ENCODE measurements at regions not wholly inside any gene's neighbourhood (a gene's known extent, or its start where the extent isn't known, plus 50 kb on each side); places are given as distances from the start of the nearest gene placed in this dataset.

GRCh38 chr1:118266436-118266835, 81.4 kb upstream of the SPAG17 start:
- no peak overlapping the region for H2AFZ ChIP-seq (ENCODE audit: low read length)
- TF ChIP-seq EZH2 (IDR thresholded peaks at IDR 0.05; ENCODE audit: borderline replicate concordance, low read length) = no peak
- TF ChIP-seq CTCF (IDR thresholded peaks at IDR 0.05; ENCODE audit: low read length) = no peak

GRCh38 chr1:118264343-118264742, 79.3 kb upstream of the SPAG17 start:
- no peaks in the 10 kb centered on the region for H4K20me1 ChIP-seq (ENCODE audit: insufficient read depth, low read length)
- H3F3A ChIP-seq (ENCODE audit: insufficient read depth, low read length) = no peaks in the 10 kb centered on the region
- no peaks in the 10 kb centered on the region for H3K36me3 ChIP-seq (ENCODE audit: insufficient read depth, low read length)
- TF ChIP-seq CTCF (IDR thresholded peaks at IDR 0.05; ENCODE audit: low read length) (no peak), EZH2 (IDR thresholded peaks at IDR 0.05; ENCODE audit: borderline replicate concordance, low read length) (no peak)
- no peaks in the 10 kb centered on the region for H3K4me1 ChIP-seq (ENCODE audit: insufficient read depth, low read length, severe bottlenecking)
- H3K4me2 ChIP-seq (ENCODE audit: low read length) = no peak overlapping the region
- H3K9ac ChIP-seq (ENCODE audit: low read length) = no peak overlapping the region
- H3K27me3 ChIP-seq (ENCODE audit: insufficient read depth, low read length) = no peaks in the 10 kb centered on the region
- H3K79me2 ChIP-seq (ENCODE audit: insufficient read depth, low read length) = no peaks in the 10 kb centered on the region
- no peak overlapping the region for H2AFZ ChIP-seq (ENCODE audit: low read length)
- H3K9me2 ChIP-seq (ENCODE audit: low read depth, low read length) = no peaks in the 10 kb centered on the region
- H3K9me3 ChIP-seq (ENCODE audit: low read length) = no peaks in the 10 kb centered on the region
- no peak overlapping the region for H3K27ac ChIP-seq (ENCODE audit: low read depth, low read length, poor library complexity, severe bottlenecking)
- no peak overlapping the region for H3K4me3 ChIP-seq (ENCODE audit: low read depth, low read length, poor library complexity, severe bottlenecking)

More at GRCh38 chr1:118266436-118266835, 81.4 kb upstream of the SPAG17 start:
- no peak overlapping the region for H3K27ac ChIP-seq (ENCODE audit: low read depth, low read length, poor library complexity, severe bottlenecking)
- H4K20me1 ChIP-seq (ENCODE audit: insufficient read depth, low read length) = no peaks in the 10 kb centered on the region
- H3K79me2 ChIP-seq (ENCODE audit: insufficient read depth, low read length) = no peaks in the 10 kb centered on the region
- H3K9me3 ChIP-seq (ENCODE audit: low read length) = no peaks in the 10 kb centered on the region
- no peak overlapping the region for H3K4me2 ChIP-seq (ENCODE audit: low read length)
- no peak overlapping the region for H3K4me3 ChIP-seq (ENCODE audit: low read depth, low read length, poor library complexity, severe bottlenecking)
- H3K9ac ChIP-seq (ENCODE audit: low read length) = no peak overlapping the region
- no peaks in the 10 kb centered on the region for H3K36me3 ChIP-seq (ENCODE audit: insufficient read depth, low read length)
- no peaks in the 10 kb centered on the region for H3F3A ChIP-seq (ENCODE audit: insufficient read depth, low read length)
- H3K27me3 ChIP-seq (ENCODE audit: insufficient read depth, low read length) = no peaks in the 10 kb centered on the region
- H3K9me2 ChIP-seq (ENCODE audit: low read depth, low read length) = no peaks in the 10 kb centered on the region
- no peaks in the 10 kb centered on the region for H3K4me1 ChIP-seq (ENCODE audit: insufficient read depth, low read length, severe bottlenecking)

GRCh38 chr1:118262865-118263264, 77.8 kb upstream of the SPAG17 start:
- H3K9me2 ChIP-seq (ENCODE audit: low read depth, low read length) = no peaks in the 10 kb centered on the region
- H3K4me3 ChIP-seq (ENCODE audit: low read depth, low read length, poor library complexity, severe bottlenecking) = no peak overlapping the region
- H3K27me3 ChIP-seq (ENCODE audit: insufficient read depth, low read length) = no peaks in the 10 kb centered on the region
- TF ChIP-seq EZH2 (IDR thresholded peaks at IDR 0.05; ENCODE audit: borderline replicate concordance, low read length) = no peak
- TF ChIP-seq CTCF (IDR thresholded peaks at IDR 0.05; ENCODE audit: low read length) = no peak
- no peaks in the 10 kb centered on the region for H3K79me2 ChIP-seq (ENCODE audit: insufficient read depth, low read length)
- no peaks in the 10 kb centered on the region for H3K4me1 ChIP-seq (ENCODE audit: insufficient read depth, low read length, severe bottlenecking)
- no peaks in the 10 kb centered on the region for H4K20me1 ChIP-seq (ENCODE audit: insufficient read depth, low read length)
- H3K9me3 ChIP-seq (ENCODE audit: low read length) = no peaks in the 10 kb centered on the region
- no peak overlapping the region for H3K9ac ChIP-seq (ENCODE audit: low read length)
- no peak overlapping the region for H3K27ac ChIP-seq (ENCODE audit: low read depth, low read length, poor library complexity, severe bottlenecking)
- no peak overlapping the region for H3K4me2 ChIP-seq (ENCODE audit: low read length)
- no peaks in the 10 kb centered on the region for H3K36me3 ChIP-seq (ENCODE audit: insufficient read depth, low read length)
- H3F3A ChIP-seq (ENCODE audit: insufficient read depth, low read length) = no peaks in the 10 kb centered on the region
- no peak overlapping the region for H2AFZ ChIP-seq (ENCODE audit: low read length)
